Prostate gland (tissue), 2 donors: ENCODE measurements at regions not wholly inside any gene's neighbourhood (a gene's known extent, or its start where the extent isn't known, plus 50 kb on each side); places are given as distances from the start of the nearest gene placed in this dataset.

Source experiments
- DNase-seq: peaks from one replicate; pipeline ENCODE4 v3.0.0-alpha.2; 2019; ENCODE audit warnings: low spot score
- H3K27ac ChIP-seq, 2 donors: fragments of 200-600 bp; sonication (generic); 2 replicates each; pipeline ENCODE4 v1.5.1; 2017 to 2019
- H3K27me3 ChIP-seq: fragments of 200-600 bp; sonication (generic); replicated peaks from 2 replicates; pipeline ENCODE4 v1.5.1; 2019; ENCODE audit not compliant: insufficient read depth
- H3K36me3 ChIP-seq, 2 donors: fragments of 200-600 bp; sonication (generic); 1 replicate in 1 of 2; 2 replicates in 1 of 2; pipeline versions ENCODE4 v1.5.1 to v1.8.1; 2017 to 2019
- H3K4me1 ChIP-seq: fragments of 200-600 bp; sonication (generic); replicated peaks from 2 replicates; pipeline ENCODE4 v1.5.1; 2019
- H3K4me3 ChIP-seq, 2 donors: fragments of 200-600 bp; sonication (generic); 2 replicates each; pipeline ENCODE4 v1.5.1; 2017 to 2019
- H3K9me3 ChIP-seq: fragments of 200-600 bp; sonication (generic); 2 replicates; pipeline ENCODE4 v1.5.1; 2017
- CTCF ChIP-seq, 4 experiments: fragments of 200-600 bp in 2 of 4; fragments of 450-650 bp in 2 of 4; sonication (generic) in 2 of 4; IDR thresholded peaks; 1 replicate in 3 of 4; 2 replicates in 1 of 4; pipeline ENCODE4 v1.5.1; 2016 to 2019; ENCODE audit warnings: antibody characterized with exemption in 4 of 4, mild to moderate bottlenecking in 2 of 4, moderate library complexity in 2 of 4
- POLR2A ChIP-seq: fragments of 450-650 bp; IDR thresholded peaks from one replicate; pipeline ENCODE4 v1.6.1; 2016; ENCODE audit warnings: antibody characterized with exemption, mild to moderate bottlenecking
- POLR2AphosphoS5 ChIP-seq: sonication (generic); formaldehyde crosslinking; IDR thresholded peaks from one replicate; pipeline ENCODE4 v1.6.1; 2017; ENCODE audit warnings: antibody characterized with exemption
- WGBS: methylation state at CpG from one replicate; pipeline ENCODE4 v1.1.5; 2018; 5-methylcytosine and 5-hydroxymethylcytosine counted together
- intact Hi-C: fragments of 100-400 bp; cut with DNase I; formaldehyde crosslinking; loops from one replicate; pipeline ENCODE4 v1.14.2; 2022

- TF ChIP-seq POLR2A (no peak), POLR2AphosphoS5 (no peak), CTCF (IDR thresholded peaks at IDR 0.05) (no peak)
- DNase-seq = no peak
- H3K36me3 ChIP-seq = no peaks in the 10 kb centered on the region
- no peaks in the 10 kb centered on the region for H3K9me3 ChIP-seq
- H3K4me1 ChIP-seq = no peaks in the 10 kb centered on the region
- 78% methylated on average over 4 of the region's 4 CpGs for WGBS
- H3K27me3 ChIP-seq = no peaks in the 10 kb centered on the region
- no peak overlapping the region for H3K27ac ChIP-seq
- H3K4me3 ChIP-seq = no peak overlapping the region
- intact Hi-C loops = no loop called here
Observed at GRCh38 chr14:39877577-39878190, 445.5 kb upstream of the FBXO33 start.

- WGBS = 65% methylated on average over 1 of the region's 1 CpG
- no peak for TF ChIP-seq POLR2A
- TF ChIP-seq POLR2AphosphoS5 = no peak
- no peak for TF ChIP-seq CTCF (IDR thresholded peaks at IDR 0.05)
- Histone ChIP-seq H3K4me1 (no peaks in the 10 kb centered on the region), H3K9me3 (no peaks in the 10 kb centered on the region), H3K27me3 (no peaks in the 10 kb centered on the region), H3K27ac (no peak overlapping the region), H3K4me3 (no peak overlapping the region), H3K36me3 (no peaks in the 10 kb centered on the region)
- intact Hi-C loops = no loop called here
- DNase-seq = no peak
Observed at GRCh38 chr14:39876916-39877315, 444.7 kb upstream of the FBXO33 start.

DNA sequence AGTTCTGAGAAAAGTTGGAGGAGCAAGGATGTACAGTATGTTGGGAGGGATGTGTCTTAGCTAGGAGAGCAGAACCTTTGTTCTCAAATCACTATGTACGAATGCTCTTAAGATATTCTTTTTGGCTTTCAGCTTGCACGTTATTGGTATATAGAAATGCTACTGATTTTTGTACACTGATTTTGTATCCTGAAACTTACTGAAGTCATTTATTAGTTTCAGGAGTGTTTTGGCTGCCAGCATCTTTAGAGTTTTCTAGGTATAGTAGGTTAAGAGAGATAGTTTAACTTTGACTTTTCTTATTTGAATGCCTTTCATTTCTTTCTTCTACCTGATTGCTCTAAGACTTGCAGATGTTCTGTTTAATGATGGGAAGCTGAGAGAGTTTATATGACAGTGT, 442.8 kb upstream of the FBXO33 start:
- intact Hi-C loops = no loop called here
- Histone ChIP-seq H3K4me1 (no peaks in the 10 kb centered on the region), H3K4me3 (no peak overlapping the region), H3K9me3 (no peaks in the 10 kb centered on the region), H3K27me3 (no peaks in the 10 kb centered on the region), H3K36me3 (no peaks in the 10 kb centered on the region), H3K27ac (no peak overlapping the region)
- no peak for TF ChIP-seq CTCF (IDR thresholded peaks at IDR 0.05)
- 87% methylated on average over 2 of the region's 2 CpGs for WGBS
- no peak for DNase-seq

- WGBS = 37% methylated on average over 1 of the region's 1 CpG
- TF ChIP-seq POLR2A = no peak
- TF ChIP-seq POLR2AphosphoS5 = no peak
- TF ChIP-seq CTCF (IDR thresholded peaks at IDR 0.05) = no peak
- intact Hi-C loops = no loop called here
Observed at GRCh38 chr14:39873791-39874190, 441.6 kb upstream of the FBXO33 start.

GRCh38 chr14:39868949-39869348, 436.7 kb upstream of the FBXO33 start:
- no peak overlapping the region for H3K4me3 ChIP-seq
- H3K36me3 ChIP-seq = no peaks in the 10 kb centered on the region
- no peaks in the 10 kb centered on the region for H3K4me1 ChIP-seq
- DNase-seq = no peak
- WGBS = 64% methylated on average over 1 of the region's 1 CpG
- intact Hi-C loops = no loop called here
- H3K9me3 ChIP-seq = no peaks in the 10 kb centered on the region
- H3K27ac ChIP-seq = no peak overlapping the region
- no peak for TF ChIP-seq CTCF (IDR thresholded peaks at IDR 0.05)
- no peak for TF ChIP-seq POLR2A
- H3K27me3 ChIP-seq = no peaks in the 10 kb centered on the region

More at GRCh38 chr14:39873791-39874190, 441.6 kb upstream of the FBXO33 start:
- no peaks in the 10 kb centered on the region for H3K4me1 ChIP-seq
- no peaks in the 10 kb centered on the region for H3K36me3 ChIP-seq
- no peak overlapping the region for H3K27ac ChIP-seq
- DNase-seq = no peak
- H3K9me3 ChIP-seq = no peaks in the 10 kb centered on the region
- H3K4me3 ChIP-seq = no peak overlapping the region
- H3K27me3 ChIP-seq = no peaks in the 10 kb centered on the region
